HG02884 (cell line): ENCODE measurements at regions not wholly inside any gene's neighbourhood (a gene's known extent, or its start where the extent isn't known, plus 50 kb on each side); places are given as distances from the start of the nearest gene placed in this dataset.

Source experiments
- ATAC-seq: cut with Tn5 transposase; IDR thresholded peaks from one replicate; pipeline ENCODE4 v1.9.1; 2021; ENCODE audit warnings: mild to moderate bottlenecking, moderate library complexity; ENCODE audit not compliant: unreplicated experiment

GRCh38 chr6:74134327-74134726, 438.3 kb downstream of the CD109 start:
- no peak for ATAC-seq

DNA sequence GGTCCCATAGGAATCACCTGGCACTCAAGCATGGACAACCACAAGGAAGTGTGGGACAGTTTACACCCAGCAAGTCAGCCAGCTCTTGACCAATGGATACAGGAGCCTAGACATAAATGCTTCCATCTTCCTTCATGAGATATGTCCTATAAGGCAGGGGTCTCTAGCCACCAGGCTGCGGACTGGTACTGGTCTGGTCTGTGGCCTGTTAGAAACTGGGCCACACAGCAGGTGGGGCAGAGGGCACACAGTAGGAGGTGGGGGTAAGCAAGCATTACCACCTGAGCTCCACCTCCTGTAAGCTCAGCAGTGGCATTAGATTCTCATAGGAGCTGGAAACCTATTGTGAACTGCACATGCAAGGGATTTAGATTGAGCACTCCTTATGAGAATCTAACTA, 437.1 kb downstream of the CD109 start:
- ATAC-seq: no peak

DNA sequence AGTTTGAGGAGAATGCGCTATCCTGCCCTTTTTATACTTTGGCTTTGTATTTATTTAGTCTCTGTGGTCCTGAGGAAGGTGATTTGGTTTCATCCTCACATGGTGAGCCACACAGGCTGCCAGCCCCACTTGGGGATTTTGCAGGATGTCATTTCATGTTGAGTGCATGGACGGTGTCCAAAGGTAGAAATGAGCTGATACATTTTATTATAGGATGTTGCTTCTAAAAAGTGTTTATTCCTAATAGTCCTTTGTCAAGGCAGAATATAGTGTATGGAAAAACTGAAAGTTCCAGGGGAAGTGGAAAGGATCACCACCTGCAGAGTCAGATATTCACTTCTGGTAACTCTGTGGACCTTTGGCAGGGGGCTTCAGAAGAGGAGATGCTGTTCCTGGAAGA, 434.6 kb downstream of the CD109 start:
- no peak for ATAC-seq

DNA sequence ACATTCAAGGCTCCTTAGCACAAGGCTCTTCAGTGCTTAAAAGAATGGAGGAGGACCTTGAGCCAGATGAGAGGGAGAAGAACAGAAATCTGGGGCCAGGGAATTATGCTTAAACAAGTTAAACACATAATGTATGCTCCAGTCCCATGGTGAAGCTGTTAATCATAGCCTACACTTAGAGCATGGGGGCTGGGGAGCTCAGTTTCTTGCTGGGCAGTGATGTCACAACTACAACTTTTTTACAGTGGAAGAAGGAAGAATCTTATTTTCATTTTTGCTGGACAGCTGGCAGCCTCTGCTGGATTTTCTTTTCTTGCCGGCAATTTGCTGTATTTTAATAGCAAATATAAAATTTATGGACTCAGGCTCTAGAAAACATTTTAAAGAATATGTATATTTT, 432.5 kb downstream of the CD109 start:
- no peak for ATAC-seq

DNA sequence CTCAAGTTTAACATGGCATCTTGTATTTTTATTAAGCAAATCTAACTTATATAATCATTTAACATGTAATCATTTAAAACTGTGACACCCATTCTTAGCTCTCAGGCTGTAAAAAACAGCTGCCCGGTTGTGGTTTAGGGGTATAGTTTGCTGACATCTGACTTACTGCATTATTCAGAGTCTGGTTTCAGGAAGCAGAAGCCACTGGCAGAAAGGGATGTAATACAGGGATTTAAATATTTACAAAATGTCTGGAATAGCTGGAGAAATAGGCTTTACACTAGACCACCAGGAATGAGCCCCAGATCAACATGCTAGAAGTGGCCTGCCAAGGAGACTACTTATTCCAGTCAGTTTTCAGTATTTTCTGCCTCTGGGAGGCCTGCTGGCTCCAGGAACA, 421.1 kb downstream of the CD109 start:
- no peak for ATAC-seq

DNA sequence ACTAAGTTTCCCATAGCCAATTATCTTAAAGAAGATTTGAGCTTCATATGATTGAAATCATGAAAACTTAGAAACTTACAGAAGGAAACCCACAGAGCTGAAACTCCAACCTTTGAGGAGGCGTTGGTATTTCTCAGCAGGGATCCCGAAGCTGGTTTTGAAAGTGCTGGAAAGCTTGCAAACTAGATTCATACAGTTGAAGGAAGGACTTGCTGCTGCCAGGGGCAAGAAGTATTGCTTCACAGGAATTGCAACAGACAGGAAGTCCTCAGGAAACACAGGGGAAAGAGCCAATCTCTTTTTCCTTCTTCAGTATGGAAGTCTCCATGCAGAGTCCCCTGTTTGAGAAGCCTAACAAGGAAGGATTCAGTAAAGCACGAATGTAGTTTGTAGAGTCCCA, 419.7 kb downstream of the CD109 start:
- no peak for ATAC-seq

DNA sequence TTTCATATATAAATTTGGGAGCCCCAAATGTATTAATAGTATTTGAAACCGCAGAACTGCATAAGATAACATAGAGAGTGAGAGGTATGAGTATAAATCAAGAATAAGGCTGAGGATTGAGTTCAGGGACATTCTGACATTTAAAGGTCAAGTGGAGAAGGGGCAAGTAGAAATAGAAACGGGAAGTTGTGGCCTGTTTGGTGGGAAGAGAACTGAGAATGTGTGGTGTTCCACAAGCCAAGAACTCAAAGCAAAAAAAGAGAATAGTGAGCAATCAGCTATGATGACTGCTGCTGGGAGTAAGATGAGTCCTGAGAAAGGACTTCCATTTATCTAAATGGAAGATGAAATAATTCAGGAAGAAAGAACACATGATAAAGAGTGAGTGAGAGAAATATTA, 418.4 kb downstream of the CD109 start:
- ATAC-seq: peak; percentile 59

DNA sequence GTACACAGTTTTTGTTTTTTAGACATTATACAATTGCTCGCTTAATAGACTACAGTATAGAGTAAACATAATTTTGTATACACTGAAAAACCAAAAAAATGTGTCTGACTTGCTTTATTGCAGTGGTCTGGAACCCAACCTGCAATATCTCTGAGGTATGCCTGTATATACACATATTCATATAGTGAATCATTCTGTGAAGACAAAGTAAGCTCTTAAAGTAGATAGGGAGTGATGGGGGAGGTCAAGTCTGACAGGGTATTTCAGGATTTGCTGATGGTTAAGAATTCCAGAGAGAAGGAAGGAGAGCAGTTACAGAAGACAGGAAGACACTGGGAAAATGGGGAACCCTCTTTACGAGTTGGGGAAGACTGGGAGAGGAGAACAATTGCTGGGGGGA, 417.9 kb downstream of the CD109 start:
- no peak for ATAC-seq

- ATAC-seq: no peak
These were observed 407.4 kb downstream of the CD109 start for GRCh38 chr6:74103417-74103816.

DNA sequence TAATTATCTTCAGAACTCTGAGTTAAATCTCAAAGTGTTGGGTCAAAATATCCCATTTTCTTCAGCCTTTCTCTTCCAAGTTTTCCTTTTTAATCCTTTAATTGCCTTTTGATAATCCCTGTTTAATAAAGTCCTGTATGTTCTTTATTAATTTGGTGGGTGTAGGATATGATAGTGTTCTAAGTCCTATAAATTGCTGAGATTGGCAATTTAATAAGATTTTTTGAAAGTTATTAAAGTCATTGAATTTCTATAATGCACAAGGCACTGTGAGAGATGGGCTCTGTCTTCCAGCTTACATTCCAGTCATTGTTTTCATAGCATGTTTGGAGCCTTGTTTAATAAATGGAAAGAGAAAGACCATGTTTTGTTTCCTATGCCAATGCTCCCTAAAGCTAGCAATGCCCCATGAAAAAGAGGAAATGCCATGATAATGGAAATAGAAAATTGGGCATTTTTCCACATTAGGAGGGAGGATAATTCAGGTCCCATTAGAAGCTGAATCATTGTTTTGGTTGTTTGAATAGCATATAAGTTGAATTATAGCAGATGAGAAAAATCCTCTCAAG, 404.8 kb downstream of the CD109 start:
- ATAC-seq: no peak

GRCh38 chr6:74096329-74096728, 400.3 kb downstream of the CD109 start:
- ATAC-seq: no peak

- no peak for ATAC-seq
These were observed 397.4 kb downstream of the CD109 start for GRCh38 chr6:74093361-74093760.

GRCh38 chr6:74091794-74092157, 395.8 kb downstream of the CD109 start:
- no peak for ATAC-seq

- peak; percentile 63 for ATAC-seq
These were observed 395.3 kb downstream of the CD109 start for GRCh38 chr6:74091136-74091793.

GRCh38 chr6:74087899-74088298, 391.9 kb downstream of the CD109 start:
- no peak for ATAC-seq

DNA sequence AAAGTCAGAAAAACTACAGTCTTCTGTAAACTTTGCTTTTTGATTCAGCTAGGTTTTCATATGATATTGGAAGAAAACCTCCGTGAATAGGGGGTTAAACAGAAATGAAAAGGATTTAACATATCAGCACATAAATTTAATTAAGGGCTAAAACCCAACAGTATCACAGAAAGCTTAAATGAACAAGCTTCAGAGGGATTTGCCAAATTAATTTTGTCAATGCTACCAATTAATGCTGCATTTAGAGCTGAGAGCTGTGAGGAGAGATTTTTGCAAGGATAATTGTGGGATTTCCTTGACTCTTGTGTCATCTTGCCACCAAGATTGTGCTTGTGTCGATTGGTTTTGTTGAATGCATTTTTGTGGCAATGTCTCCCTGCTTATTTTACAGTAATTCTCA, 379.9 kb downstream of the CD109 start:
- no peak for ATAC-seq

DNA sequence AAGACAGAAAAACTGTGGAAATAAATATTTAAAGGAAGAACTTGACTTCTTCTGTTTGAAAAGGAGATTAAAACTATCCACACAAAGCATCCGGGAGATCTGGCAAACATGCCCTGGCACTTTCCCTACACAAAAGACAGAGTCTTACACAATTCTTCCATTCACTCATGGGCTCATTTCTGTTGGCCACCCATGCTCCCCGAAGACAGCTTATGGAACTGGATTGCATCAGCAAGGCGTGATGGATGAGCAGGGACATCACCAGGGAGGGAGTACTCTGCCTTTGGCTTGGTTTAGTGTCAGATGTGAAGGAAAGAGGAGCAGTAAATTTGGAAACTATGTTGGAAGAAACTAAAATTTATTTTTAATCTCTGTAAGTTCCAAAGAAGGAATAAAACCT, 379.3 kb downstream of the CD109 start:
- no peak for ATAC-seq

GRCh38 chr6:74074645-74075044, 378.6 kb downstream of the CD109 start:
- no peak for ATAC-seq

DNA sequence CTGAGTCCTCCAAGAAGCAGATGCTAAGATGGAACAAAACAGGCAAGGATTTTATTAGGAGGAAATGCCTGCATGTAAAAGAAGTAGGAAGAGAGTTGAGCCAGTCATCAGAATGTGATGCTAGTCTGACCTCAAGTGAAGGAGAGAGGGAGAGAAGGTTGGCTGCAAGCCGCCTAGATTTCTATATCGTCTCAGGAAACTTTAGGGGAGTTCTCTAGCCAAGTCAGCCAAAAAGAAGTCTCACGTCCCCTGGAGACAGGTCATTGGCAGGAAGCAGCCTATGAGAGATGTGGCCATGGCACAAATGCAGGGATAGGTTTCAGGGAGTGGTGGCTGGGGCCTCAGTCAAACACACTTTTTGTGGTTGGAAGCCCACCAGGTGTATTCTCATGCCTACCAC, 378.0 kb downstream of the CD109 start:
- no peak for ATAC-seq

GRCh38 chr6:74073429-74073828, 377.4 kb downstream of the CD109 start:
- ATAC-seq: no peak

DNA sequence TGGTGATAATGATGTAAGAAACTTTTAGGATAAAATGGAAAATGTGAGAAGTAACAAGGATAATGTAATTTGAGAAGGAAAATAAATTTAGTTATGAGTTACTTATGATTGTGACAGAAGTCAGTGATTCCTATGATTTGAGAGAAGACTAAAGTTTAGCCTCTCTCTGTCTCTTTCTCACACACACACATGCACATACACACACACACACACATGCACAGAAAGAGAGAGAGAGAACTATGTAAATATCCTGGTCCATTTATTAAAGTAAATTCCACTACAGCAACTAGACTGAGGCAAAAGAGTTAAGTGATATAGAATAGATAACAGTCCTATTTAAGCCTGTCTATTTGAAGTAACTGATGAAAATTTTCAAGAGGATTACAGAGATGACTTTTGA, 375.2 kb downstream of the CD109 start:
- no peak for ATAC-seq

DNA sequence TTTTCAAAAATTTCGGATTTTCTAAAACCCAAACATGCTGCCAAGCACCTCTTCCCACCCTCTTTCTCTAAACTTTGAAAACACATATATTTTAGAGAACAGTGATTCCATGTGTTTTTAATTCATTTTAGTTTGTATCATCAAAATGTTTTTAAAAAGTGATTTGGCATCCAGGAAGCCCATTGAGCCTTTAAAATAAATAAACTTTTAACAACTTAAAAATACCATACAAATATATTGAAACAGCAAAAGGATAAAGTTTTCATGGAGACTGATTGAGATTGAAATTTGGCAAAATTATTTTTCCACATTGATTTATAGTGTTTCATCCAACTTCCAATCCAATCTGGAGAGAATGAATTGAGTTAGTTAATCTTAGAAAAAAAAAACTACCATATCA, 374.7 kb downstream of the CD109 start:
- no peak for ATAC-seq

- no peak for ATAC-seq
These were observed 374.1 kb downstream of the CD109 start for GRCh38 chr6:74070091-74070490.
